ENCODE measurements at regions not wholly inside any gene's neighbourhood (a gene's known extent, or its start where the extent isn't known, plus 50 kb on each side); places are given as distances from the start of the nearest gene placed in this dataset.

DNA sequence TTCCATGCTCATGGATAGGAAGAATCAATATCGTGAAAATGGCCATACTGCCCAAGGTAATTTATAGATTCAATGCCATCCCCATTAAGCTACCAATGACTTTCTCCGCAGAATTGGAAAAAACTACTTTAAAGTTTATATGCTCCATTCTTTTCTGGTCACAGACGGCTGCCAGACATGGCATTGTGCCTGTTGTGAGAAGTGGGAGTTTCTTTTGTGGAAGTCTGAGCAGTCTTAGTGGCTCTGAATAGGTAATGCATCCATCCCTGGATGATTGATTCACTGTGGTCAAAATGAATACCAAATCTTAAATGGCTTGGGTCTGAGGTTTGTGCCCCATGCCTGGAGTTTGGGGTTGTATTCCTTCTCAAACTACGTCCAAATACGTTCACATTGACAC, 274.5 kb upstream of the AZI2 start:
- TF ChIP-seq, protein P1, sequence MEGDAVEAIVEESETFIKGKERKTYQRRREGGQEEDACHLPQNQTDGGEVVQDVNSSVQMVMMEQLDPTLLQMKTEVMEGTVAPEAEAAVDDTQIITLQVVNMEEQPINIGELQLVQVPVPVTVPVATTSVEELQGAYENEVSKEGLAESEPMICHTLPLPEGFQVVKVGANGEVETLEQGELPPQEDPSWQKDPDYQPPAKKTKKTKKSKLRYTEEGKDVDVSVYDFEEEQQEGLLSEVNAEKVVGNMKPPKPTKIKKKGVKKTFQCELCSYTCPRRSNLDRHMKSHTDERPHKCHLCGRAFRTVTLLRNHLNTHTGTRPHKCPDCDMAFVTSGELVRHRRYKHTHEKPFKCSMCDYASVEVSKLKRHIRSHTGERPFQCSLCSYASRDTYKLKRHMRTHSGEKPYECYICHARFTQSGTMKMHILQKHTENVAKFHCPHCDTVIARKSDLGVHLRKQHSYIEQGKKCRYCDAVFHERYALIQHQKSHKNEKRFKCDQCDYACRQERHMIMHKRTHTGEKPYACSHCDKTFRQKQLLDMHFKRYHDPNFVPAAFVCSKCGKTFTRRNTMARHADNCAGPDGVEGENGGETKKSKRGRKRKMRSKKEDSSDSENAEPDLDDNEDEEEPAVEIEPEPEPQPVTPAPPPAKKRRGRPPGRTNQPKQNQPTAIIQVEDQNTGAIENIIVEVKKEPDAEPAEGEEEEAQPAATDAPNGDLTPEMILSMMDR (IDR thresholded peaks at IDR 0.05), result no peak
- no peak for TF ChIP-seq POLR2A (IDR thresholded peaks at IDR 0.05)
